ENCODE measurements at regions not wholly inside any gene's neighbourhood (a gene's known extent, or its start where the extent isn't known, plus 50 kb on each side); places are given as distances from the start of the nearest gene placed in this dataset.
"Not testable (repeated sequence)": the region's sequence is repeated elsewhere in the genome, so short reads cannot be mapped to it uniquely, and the experiment has no call there.

DNA sequence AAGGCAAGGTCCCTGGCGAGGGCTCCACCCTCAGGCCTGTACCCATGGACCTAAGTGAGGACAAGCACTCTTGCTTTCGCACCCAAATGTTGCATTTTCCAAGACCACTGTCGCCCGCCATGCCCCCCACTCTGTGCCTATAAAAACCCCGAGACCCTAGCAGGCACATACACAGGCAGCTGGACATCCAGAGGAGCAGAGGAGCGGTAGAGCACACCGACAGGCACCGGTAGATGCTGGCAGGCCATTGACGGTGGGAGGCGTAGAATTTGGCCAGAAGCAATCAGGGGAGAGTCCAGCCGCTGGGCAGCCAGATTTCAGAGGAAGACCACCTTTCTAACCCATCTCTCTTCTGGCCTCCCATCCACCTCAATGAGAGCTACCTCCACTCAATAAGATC, 715.2 kb upstream of the AADAT start:
- no peaks in the 10 kb centered on the region for H3K36me3 ChIP-seq (ENCODE audit: control insufficient read depth in 4 of 4, insufficient read depth in 4 of 4, low read length in 4 of 4)
- no peak for DNase-seq
- no peaks in the 10 kb centered on the region for H3K27me3 ChIP-seq (ENCODE audit: control insufficient read depth in 3 of 3, insufficient read depth in 3 of 3, low read length in 2 of 3)
- H3K9ac ChIP-seq (ENCODE audit: insufficient read depth in 1 of 2, low read length in 2 of 2): no peak overlapping the region
- no peak for ATAC-seq (ENCODE audit: insufficient read depth, low FRiP score)
- 91 to 94% methylated on average over 11 of the region's 11 CpGs for WGBS, 2 donors
- no peaks in the 10 kb centered on the region for H3K4me1 ChIP-seq (ENCODE audit: control insufficient read depth in 5 of 5, insufficient read depth in 5 of 5, low read length in 5 of 5)
- H3K4me3 ChIP-seq: no peak overlapping the region
- H3K9me3 ChIP-seq (ENCODE audit: control insufficient read depth in 4 of 4, insufficient read depth in 3 of 4, low read length in 3 of 4): peaks cover 0 to 2% (median 0%) of the 10 kb centered on the region in 4 donors
- no peak for TF ChIP-seq CTCF (IDR thresholded peaks at IDR 0.05; ENCODE audit: control extremely low read depth, extremely low read depth)
- no peak overlapping the region for H3K27ac ChIP-seq (ENCODE audit: low read depth in 1 of 2, low read length in 1 of 2)

- Histone ChIP-seq H3K36me3 (ENCODE audit: control insufficient read depth in 4 of 4, insufficient read depth in 4 of 4, low read length in 4 of 4) (no peaks in the 10 kb centered on the region), H3K27ac (ENCODE audit: low read depth in 1 of 2, low read length in 1 of 2) (no peak overlapping the region), H3K27me3 (ENCODE audit: control insufficient read depth in 3 of 3, insufficient read depth in 3 of 3, low read length in 2 of 3) (no peaks in the 10 kb centered on the region), H3K4me1 (ENCODE audit: control insufficient read depth in 5 of 5, insufficient read depth in 5 of 5, low read length in 5 of 5) (no peaks in the 10 kb centered on the region), H3K4me3 (no peak overlapping the region), H3K9me3 (ENCODE audit: control insufficient read depth in 4 of 4, insufficient read depth in 3 of 4, low read length in 3 of 4) (peaks cover 0 to 2% (median 0%) of the 10 kb centered on the region in 4 donors), H3K9ac (ENCODE audit: insufficient read depth in 1 of 2, low read length in 2 of 2) (no peak overlapping the region)
- no peak for TF ChIP-seq CTCF (IDR thresholded peaks at IDR 0.05; ENCODE audit: control extremely low read depth, extremely low read depth)
- ATAC-seq (ENCODE audit: insufficient read depth, low FRiP score) (no peak), DNase-seq (no peak)
- 91 to 97% methylated on average over 1 of the region's 1 CpG for WGBS, 2 donors
Observed at GRCh38 chr4:170803492-170803891, 713.7 kb upstream of the AADAT start.

- Histone ChIP-seq H3K9ac (ENCODE audit: insufficient read depth in 1 of 2, low read length in 2 of 2) (no peak overlapping the region), H3K27me3 (ENCODE audit: control insufficient read depth in 3 of 3, insufficient read depth in 3 of 3, low read length in 2 of 3) (no peaks in the 10 kb centered on the region), H3K4me1 (ENCODE audit: control insufficient read depth in 5 of 5, insufficient read depth in 5 of 5, low read length in 5 of 5) (no peaks in the 10 kb centered on the region), H3K27ac (ENCODE audit: low read depth in 1 of 2, low read length in 1 of 2) (no peak overlapping the region), H3K9me3 (ENCODE audit: control insufficient read depth in 4 of 4, insufficient read depth in 3 of 4, low read length in 3 of 4) (peaks cover 0 to 2% (median 0%) of the 10 kb centered on the region in 4 donors), H3K4me3 (no peak overlapping the region), H3K36me3 (ENCODE audit: control insufficient read depth in 4 of 4, insufficient read depth in 4 of 4, low read length in 4 of 4) (no peaks in the 10 kb centered on the region)
- no peak for TF ChIP-seq CTCF (IDR thresholded peaks at IDR 0.05; ENCODE audit: control extremely low read depth, extremely low read depth)
- ATAC-seq (ENCODE audit: insufficient read depth, low FRiP score) (no peak), DNase-seq (no peak)
- WGBS, 2 donors: 66 to 81% methylated on average over 3 of the region's 3 CpGs
Observed at GRCh38 chr4:170801771-170802170, 712.0 kb upstream of the AADAT start.

- Histone ChIP-seq H3K27ac (ENCODE audit: low read depth in 1 of 2, low read length in 1 of 2) (no peak overlapping the region), H3K27me3 (ENCODE audit: control insufficient read depth in 3 of 3, insufficient read depth in 3 of 3, low read length in 2 of 3) (no peaks in the 10 kb centered on the region), H3K36me3 (ENCODE audit: control insufficient read depth in 4 of 4, insufficient read depth in 4 of 4, low read length in 4 of 4) (no peaks in the 10 kb centered on the region), H3K4me3 (no peak overlapping the region), H3K9me3 (ENCODE audit: control insufficient read depth in 4 of 4, insufficient read depth in 3 of 4, low read length in 3 of 4) (no peaks in the 10 kb centered on the region), H3K4me1 (ENCODE audit: control insufficient read depth in 5 of 5, insufficient read depth in 5 of 5, low read length in 5 of 5) (no peaks in the 10 kb centered on the region), H3K9ac (ENCODE audit: insufficient read depth in 1 of 2, low read length in 2 of 2) (no peak overlapping the region)
- 68 to 79% methylated on average over 3 of the region's 3 CpGs for WGBS, 2 donors
- no peak for TF ChIP-seq CTCF (IDR thresholded peaks at IDR 0.05; ENCODE audit: control extremely low read depth, extremely low read depth)
- ATAC-seq (ENCODE audit: insufficient read depth, low FRiP score) (no peak), DNase-seq (no peak)
Observed at GRCh38 chr4:170794525-170794924, 704.8 kb upstream of the AADAT start.

DNA sequence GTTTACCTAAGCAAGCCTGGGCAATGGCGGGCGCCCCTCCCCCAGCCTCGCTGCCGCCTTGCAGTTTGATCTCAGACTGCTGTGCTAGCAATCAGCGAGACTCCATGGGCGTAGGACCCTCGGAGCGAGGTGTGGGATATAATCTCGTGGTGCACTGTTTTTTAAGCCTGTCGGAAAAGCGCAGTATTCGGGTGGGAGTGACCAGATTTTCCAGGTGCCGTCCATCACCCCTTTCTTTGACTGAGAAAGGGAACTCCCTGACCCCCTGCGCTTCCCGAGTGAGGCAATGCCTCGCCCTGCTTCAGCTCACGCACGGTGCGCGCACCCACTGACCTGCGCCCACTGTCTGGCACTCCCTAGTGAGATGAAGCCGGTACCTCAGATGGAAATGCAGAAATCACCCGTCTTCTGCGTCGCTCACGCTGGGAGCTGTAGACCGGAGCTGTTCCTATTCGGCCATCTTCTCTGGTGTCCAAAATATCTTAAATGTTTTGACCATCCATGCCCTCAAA, 698.8 kb upstream of the AADAT start:
- not testable (repeated sequence) for ATAC-seq (ENCODE audit: insufficient read depth, low FRiP score)

More for the DNA sequence above, 698.8 kb upstream of the AADAT start:
- not testable (repeated sequence) for H3K27ac ChIP-seq (ENCODE audit: low read depth in 1 of 2, low read length in 1 of 2); H3K36me3 ChIP-seq (ENCODE audit: control insufficient read depth in 4 of 4, insufficient read depth in 4 of 4, low read length in 4 of 4); H3K9ac ChIP-seq (ENCODE audit: insufficient read depth in 1 of 2, low read length in 2 of 2); H3K4me1 ChIP-seq (ENCODE audit: control insufficient read depth in 5 of 5, insufficient read depth in 5 of 5, low read length in 5 of 5); H3K9me3 ChIP-seq (ENCODE audit: control insufficient read depth in 4 of 4, insufficient read depth in 3 of 4, low read length in 3 of 4); H3K4me3 ChIP-seq; H3K27me3 ChIP-seq (ENCODE audit: control insufficient read depth in 3 of 3, insufficient read depth in 3 of 3, low read length in 2 of 3); DNase-seq
- WGBS, 2 donors: 89 to 91% methylated on average over 24 to 26 of the region's 28 CpGs
